Hindlimb muscle (tissue), 1 donor: ENCODE measurements at regions not wholly inside any gene's neighbourhood (a gene's known extent, or its start where the extent isn't known, plus 50 kb on each side); places are given as distances from the start of the nearest gene placed in this dataset.

Experiments
- DNase-seq: peaks from one replicate; pipeline ENCODE4 v3.0.0-alpha.2; 2013

GRCh38 chr22:46054091-46055073, 77.4 kb upstream of the WNT7B start:
- peak; percentile 86 for DNase-seq

GRCh38 chr22:46055181-46055875, 78.4 kb upstream of the WNT7B start:
- DNase-seq: no peak

- no peak for DNase-seq
These were observed 79.1 kb upstream of the WNT7B start for GRCh38 chr22:46055911-46056545.

- no peak for DNase-seq
These were observed 79.7 kb upstream of the WNT7B start for GRCh38 chr22:46056546-46057245.

- DNase-seq: no peak
These were observed 80.5 kb upstream of the WNT7B start for GRCh38 chr22:46057246-46058090.

- DNase-seq: no peak
These were observed 81.1 kb upstream of the WNT7B start for GRCh38 chr22:46058091-46058420.

- no peak for DNase-seq
These were observed 81.9 kb upstream of the WNT7B start for GRCh38 chr22:46058591-46059519.

GRCh38 chr22:46060292-46061123, 83.5 kb upstream of the WNT7B start:
- DNase-seq: no peak

- DNase-seq: no peak
These were observed 84.2 kb upstream of the WNT7B start for GRCh38 chr22:46061124-46061500.

- no peak for DNase-seq
These were observed 84.7 kb upstream of the WNT7B start for GRCh38 chr22:46061501-46062231.

GRCh38 chr22:46062232-46062615, 85.3 kb upstream of the WNT7B start:
- DNase-seq: no peak

GRCh38 chr22:46062971-46063631, 86.1 kb upstream of the WNT7B start:
- DNase-seq: no peak

- no peak for DNase-seq
These were observed 86.5 kb upstream of the PPARA start for GRCh38 chr22:46063846-46064227.

GRCh38 chr22:46064228-46064965, 85.9 kb upstream of the PPARA start:
- no peak for DNase-seq

- DNase-seq: no peak
These were observed 85.2 kb upstream of the PPARA start for GRCh38 chr22:46064966-46065666.

- DNase-seq: no peak
These were observed 84.5 kb upstream of the PPARA start for GRCh38 chr22:46065691-46066454.
